Cardiac septum (tissue), 1 donor: ENCODE measurements at regions not wholly inside any gene's neighbourhood (a gene's known extent, or its start where the extent isn't known, plus 50 kb on each side); places are given as distances from the start of the nearest gene placed in this dataset.
"Not testable (repeated sequence)": the region's sequence is repeated elsewhere in the genome, so short reads cannot be mapped to it uniquely, and the experiment has no call there.

ENCODE experiments used
- DNase-seq: peaks from one replicate; pipeline ENCODE4 v3.0.0-alpha.2; 2020; ENCODE audit warnings: low spot score
- intact Hi-C: fragments of 100-400 bp; cut with DNase I; formaldehyde crosslinking; loops from one replicate; pipeline ENCODE4 v1.14.0; 2022
- donor health status: DM: no; HTN: no; CAD: no.

DNA sequence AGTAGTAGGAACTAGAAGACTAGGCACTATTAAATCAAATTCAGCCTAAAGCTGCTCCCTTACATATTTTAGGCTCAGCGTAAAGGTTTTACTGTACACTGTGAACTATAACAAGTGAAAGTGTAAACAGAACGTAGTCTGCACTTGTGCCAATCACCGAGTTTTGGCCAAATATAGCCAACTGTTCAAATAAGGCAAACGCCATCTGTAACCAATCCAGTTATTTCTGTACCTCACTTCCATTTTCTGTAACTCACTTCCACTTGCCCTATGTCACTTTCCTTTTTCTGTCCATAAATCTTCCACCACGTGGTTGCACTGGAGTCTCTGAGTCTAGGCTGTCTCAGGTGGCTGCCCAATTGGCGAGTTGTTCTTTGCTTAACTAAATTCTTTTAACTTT lies 2132.2 kb downstream of the LRRC4C start:
- intact Hi-C loops = no loop called here
- DNase-seq = no peak

DNA sequence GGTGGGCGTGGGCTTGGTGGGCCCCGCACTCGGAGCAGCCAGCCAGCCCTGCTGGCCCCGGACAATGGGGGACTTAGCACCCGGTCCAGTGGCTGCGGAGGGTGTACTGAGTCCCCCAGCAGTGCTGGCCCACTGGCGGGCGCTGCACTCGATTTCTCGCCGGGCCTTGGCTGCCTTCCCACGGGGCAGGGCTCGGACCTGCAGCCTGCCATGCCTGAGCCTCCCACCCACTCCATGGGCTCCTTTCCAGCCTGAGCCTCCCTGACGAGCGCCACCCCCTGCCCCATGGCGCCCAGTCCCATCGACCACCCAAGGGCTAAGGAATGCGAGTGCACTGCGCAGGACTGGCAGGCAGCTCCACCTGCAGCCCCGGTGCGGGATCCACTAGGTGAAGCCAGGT lies 2147.6 kb downstream of the LRRC4C start:
- intact Hi-C loops, DNase-seq: not testable (repeated sequence)

DNA sequence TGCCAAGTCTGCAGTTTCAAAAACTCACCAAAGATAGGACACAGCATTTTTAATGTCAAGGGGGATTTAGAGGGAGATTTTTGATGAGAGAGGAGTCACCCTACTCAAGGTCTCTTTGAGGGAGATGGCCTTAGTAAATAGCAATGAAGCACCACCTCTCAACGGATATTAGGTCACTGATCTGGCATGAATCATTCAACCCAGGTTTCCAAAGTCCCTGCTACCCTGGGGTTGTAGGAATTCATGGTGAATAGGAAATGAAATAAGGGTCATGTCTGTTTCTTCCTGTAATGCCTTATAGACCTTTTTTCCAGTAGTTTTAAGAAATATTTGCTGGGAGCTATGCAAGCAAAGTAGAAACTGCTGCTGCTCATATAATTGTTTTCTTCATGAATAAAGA lies 2154.9 kb downstream of the LRRC4C start:
- intact Hi-C loops = no loop called here
- DNase-seq = no peak

DNA sequence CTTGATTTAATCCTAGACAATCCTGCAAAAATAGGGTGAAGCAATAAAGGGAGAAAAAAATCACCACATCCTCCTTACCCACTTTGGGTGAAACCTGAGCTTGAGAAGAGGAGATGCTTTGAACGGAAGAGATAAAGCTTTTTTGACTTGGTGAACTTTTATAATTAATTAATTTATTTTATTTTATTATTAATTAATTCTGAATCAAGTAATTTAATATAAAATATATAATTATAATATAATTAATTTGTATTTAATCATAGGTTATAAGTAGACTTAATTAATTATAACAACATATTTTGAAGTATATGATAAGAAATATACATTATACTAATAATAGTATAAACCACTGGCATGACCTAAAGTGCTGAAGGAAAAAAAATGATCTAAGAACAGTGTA lies 2164.8 kb downstream of the LRRC4C start:
- intact Hi-C loops = no loop called here
- no peak for DNase-seq

DNA sequence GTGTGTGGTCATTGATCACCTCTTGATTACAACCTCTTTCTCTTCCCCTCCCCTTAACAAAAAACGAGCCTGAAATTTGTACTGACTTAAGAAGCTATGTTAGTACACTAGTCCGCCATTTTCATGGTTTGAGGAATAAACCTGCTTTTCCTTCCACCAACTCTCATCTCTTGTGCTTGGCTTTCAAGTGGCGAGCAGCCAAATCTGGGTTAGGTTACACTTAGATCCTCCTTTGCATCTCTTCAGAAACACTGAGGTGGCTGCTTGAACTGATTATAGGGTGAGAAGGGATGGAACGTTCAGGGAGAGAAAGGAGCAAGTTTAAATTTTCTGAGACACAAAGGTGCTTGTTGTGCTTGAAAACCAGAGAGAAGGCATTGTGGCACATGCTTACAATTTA lies 2171.4 kb downstream of the LRRC4C start:
- DNase-seq = no peak
- intact Hi-C loops = no loop called here

GRCh38 chr11:39268176-39268690 lies 2191.2 kb downstream of the LRRC4C start:
- no peak for DNase-seq
- intact Hi-C loops = no loop called here

DNA sequence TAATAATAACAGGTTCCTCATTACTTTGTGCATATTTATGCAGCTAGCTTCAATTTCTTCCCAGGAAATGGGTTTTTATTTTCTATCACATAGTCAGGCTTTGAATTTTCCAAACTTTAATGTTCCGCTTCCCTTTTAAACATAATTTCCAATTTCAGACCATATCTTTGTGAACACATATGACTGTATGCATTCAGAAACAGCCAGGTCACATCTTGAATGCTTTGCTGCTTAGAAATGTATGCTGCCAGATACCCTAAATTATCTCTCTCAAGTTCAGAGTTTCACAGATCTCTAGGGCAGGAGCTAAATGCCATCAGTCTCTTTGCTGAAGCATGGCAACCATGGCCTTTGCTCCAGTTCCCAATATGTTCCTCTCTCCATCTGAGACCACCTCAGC lies 2203.8 kb downstream of the LRRC4C start:
- intact Hi-C loops = no loop called here
- no peak for DNase-seq

DNA sequence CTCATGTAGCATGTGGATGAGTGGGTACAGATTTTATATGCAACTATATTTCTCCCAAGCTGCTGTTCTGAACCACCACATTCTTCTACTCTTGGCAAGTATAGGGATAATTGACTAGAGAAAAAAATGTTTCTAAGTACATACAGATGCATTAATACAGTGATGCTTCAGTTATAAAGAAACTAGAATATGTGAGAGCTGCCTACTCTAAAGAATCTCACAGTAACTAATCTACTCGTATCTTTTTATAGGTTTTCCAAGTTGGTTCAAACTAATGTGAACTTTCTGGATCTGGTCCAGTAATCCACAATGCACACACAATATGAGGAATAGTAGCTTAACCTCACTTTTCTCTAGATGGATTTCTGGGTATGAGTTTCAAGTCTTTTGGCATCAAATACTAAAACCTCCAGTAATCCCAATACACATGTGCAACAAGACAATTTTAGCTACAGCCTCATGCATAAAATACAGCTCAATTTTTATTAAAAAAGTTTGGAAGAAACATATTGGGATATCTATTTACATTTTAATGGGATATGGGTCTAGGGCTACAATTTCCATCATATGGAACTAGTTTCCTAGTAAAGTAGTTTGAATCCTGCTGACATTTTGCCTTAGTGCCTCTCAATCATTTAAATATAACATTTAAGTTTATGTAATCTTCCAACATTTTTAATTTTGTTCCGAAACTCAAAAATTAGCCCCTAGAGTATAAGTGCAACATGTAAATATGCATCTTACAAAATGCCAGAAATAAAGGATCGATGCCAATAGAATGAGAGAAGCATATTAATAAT lies 2209.7 kb downstream of the LRRC4C start:
- DNase-seq = no peak
- intact Hi-C loops = no loop called here

GRCh38 chr11:39247570-39248137 lies 2211.8 kb downstream of the LRRC4C start:
- intact Hi-C loops = no loop called here
- DNase-seq = no peak

- intact Hi-C loops = no loop called here
- no peak for DNase-seq
Measured at GRCh38 chr11:39239553-39239952, 2219.9 kb downstream of the LRRC4C start.

GRCh38 chr11:39236916-39237315 lies 2222.5 kb downstream of the LRRC4C start:
- intact Hi-C loops = no loop called here
- no peak for DNase-seq

DNA sequence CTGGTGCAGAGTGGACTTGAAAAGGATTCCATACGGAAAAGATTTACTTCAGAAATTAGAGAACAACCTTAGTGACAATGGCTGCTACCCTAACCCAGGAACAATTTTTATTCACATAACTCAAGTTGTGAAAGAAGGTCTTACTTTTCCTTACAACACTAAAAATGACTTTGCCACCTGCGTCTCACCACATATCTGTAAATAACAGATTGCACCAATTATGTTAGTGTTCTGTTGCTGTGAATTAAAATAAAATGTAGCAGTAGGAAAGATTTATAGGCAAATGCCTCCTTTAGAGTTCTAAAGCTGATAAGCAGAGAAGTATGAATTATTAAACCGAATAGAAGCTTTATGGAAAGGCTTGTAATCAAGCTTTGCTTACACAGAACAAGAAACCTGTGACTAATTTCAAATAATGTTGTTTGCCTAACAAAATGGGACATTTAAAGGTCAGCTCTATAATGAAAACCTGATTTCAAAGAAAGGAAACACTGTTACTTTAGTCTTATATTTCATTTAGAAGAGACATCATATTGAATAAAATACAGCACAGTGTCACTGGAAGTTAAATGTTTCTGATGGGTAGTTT lies 2237.8 kb downstream of the LRRC4C start:
- DNase-seq = no peak
- intact Hi-C loops = no loop called here

- intact Hi-C loops = no loop called here
- no peak for DNase-seq
Measured at GRCh38 chr11:39220501-39221230, 2238.8 kb downstream of the LRRC4C start.

DNA sequence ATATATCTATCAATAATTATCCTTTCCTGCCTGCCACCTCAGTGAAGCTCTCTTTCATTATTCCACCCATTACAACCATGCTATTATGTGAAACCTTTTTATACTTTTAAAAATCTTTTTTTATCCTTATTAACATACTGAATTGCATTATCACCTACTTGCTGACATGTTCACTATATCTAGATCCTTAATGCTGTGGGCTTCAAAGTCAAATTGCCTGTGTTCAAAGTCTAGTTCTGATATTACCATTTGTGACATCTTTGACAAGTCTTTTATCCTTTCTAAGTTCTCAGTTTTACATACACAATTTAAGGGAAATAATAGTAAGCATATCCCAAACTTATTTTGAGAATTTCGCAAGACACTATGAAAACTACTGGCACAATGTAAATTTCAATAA lies 2239.4 kb downstream of the LRRC4C start:
- DNase-seq = no peak
- intact Hi-C loops = no loop called here

DNA sequence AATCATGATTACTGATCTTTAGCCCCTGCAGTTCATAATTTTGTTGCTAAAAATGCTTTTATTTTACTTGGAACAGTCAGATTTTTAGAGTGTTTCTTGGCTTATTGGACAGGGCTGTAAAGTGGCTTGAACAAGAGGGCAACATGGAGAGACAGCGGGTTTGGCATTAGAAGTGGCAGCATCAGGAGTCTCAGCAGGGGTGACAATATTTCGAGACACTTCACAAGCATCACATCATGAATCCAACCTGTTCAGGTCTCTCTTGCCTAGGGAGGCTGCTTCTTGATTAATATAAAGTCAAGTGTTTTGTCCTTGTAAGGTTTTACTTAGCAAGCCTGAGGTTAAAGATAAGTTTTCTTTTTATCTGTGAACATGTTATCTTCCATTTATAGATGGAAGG lies 2249.5 kb downstream of the LRRC4C start:
- intact Hi-C loops = no loop called here
- no peak for DNase-seq

DNA sequence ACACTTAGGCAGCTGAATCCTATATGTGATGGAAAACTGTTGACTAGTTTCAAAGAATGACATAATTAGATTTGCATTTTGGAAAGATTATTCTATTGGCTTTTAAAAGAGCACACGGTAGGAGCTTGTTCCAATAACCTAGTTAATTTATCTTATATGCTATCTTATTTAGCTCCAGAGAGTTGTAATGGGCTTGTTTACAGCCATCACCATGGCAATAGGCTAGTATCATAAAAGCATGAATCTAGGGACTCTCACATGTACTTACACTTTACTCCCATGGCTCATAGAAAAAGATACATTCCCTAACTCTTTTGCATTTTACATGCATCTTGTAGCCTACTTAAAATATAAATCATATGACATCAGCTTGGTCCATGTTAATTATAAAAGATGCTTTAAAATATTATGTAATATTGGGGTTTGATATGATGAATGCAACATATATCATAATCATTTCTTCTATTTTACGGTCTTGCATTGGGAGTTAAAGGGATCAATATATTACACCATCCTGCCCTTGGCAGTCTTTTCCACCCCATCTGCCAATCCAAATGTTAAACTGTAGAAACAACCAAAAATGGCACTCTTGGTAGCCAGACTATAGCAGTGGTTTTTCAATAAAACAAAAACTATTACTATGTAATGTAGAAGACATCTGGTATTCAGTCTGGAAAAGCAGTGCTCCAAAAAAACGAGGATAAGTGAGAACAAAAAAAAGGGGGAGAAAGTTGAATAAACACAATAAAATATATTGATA lies 2254.0 kb downstream of the LRRC4C start:
- DNase-seq = no peak
- intact Hi-C loops = no loop called here

DNA sequence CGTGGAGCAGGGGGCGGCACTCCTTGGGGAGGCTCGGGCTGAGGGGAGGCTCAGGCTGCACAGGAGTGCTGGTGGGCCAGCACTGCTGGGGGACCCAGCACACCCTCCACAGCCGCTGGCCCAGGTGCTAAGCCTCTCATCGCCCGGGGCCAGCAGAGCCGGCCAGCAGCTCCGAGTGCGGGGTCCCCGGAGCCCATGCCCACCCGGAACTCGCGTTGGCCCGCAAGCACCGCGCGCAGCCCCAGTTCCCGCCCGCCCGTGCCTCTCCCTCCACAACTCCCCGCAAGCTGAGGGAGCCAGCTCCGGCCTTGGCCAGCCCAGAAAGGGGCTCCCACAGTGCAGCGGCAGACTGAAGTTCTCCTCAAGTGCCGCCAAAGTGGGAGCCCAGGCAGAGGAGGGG lies 2266.8 kb downstream of the LRRC4C start:
- no peak for DNase-seq
- intact Hi-C loops = no loop called here

DNA sequence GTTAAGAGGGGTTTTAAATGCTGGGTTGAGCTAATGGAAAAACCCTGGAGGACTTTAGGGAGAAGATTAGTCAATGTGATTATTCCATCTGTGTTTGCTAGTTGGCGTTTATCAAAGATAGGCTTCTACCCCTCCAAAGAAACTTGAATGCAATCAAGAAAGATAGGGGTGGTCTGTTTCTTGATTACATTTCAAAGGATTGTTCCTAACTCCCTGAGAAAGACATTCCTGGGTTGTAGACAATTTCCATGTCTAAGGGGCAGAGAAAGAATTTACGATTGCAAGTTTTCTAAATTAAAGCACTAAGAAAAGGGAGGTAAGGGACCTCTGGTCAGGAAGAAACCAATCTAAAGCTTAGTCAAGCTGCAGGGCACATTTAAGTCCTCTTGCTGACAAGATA lies 2268.7 kb downstream of the LRRC4C start:
- intact Hi-C loops = no loop called here

DNA sequence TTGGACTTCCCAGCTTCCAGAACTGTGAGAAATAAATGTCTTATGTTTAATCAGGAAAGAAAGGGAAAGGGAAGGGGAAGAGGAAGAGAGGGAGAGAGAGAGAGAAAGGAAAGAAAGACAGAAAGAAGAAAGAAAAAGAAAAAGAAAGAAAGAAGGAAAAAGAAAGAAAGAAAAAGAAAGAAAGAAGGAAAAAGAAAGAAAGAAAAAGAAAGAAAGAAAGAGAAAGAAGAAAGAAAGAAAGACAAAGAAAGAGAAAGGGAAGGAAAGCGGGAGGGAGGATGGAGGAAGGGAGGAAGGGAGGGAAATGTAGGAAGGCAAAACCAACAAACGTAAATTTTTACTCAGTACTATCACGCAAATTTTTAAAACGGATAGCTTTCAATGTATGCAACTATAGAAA lies 2281.8 kb downstream of the LRRC4C start:
- intact Hi-C loops = no loop called here
- no peak for DNase-seq

More for the DNA sequence above, 2268.7 kb downstream of the LRRC4C start:
- DNase-seq = no peak

GRCh38 chr11:39174965-39175364 lies 2284.5 kb downstream of the LRRC4C start:
- DNase-seq = no peak
- intact Hi-C loops = no loop called here
